AG04450 (cell line): ENCODE measurements at regions not wholly inside any gene's neighbourhood (a gene's known extent, or its start where the extent isn't known, plus 50 kb on each side); places are given as distances from the start of the nearest gene placed in this dataset.

ENCODE experiments used
- CTCF ChIA-PET: fragments of 300-600, 350-600 bp; formaldehyde crosslinking; extraction: SDS; loops from one replicate; lab custom pipeline; 2022; ENCODE audit warnings: antibody characterized with exemption, inconsistent platforms; lab: Charles Lee
- POLR2A ChIA-PET: fragments of 350-600 bp; formaldehyde crosslinking; extraction: SDS; loops from one replicate; lab custom pipeline; 2021; ENCODE audit warnings: antibody characterized with exemption, inconsistent platforms; lab: Yijun Ruan, JAX
- DNase-seq: peaks from one replicate; pipeline ENCODE4 v3.0.0-alpha.2; 2011; ENCODE audit warnings: low read depth, low spot score
- H3K27ac ChIP-seq: one replicate; pipeline ENCODE4 v1.5.1; 2012; ENCODE audit warnings: low read depth, low read length, control low read depth
- H3K27me3 ChIP-seq: one replicate; pipeline ENCODE4 v1.6.0; 2012; ENCODE audit warnings: low read length; ENCODE audit not compliant: control insufficient read depth, insufficient read depth
- H3K4me3 ChIP-seq: 2 replicates; pipeline ENCODE4 v1.5.1; 2011; ENCODE audit warnings: mild to moderate bottlenecking, low read depth, low read length, control low read depth
- H3K9me3 ChIP-seq: 2 replicates; pipeline ENCODE4 v1.5.1; 2012; ENCODE audit warnings: low read length; ENCODE audit not compliant: control insufficient read depth, insufficient read depth
- CTCF ChIP-seq: IDR thresholded peaks from 2 replicates; pipeline ENCODE4 v1.5.1; 2011; ENCODE audit warnings: low read depth, low read length, control low read depth, inconsistent platforms

- no peak for TF ChIP-seq CTCF
- H3K9me3 ChIP-seq, result no peaks in the 10 kb centered on the region
- DNase-seq, result no peak
- H3K4me3 ChIP-seq, result no peak overlapping the region
- ChIA-PET POLR2A (no interaction called here), CTCF (no interaction called here)
- H3K27ac ChIP-seq, result no peak overlapping the region
- no peaks in the 10 kb centered on the region for H3K27me3 ChIP-seq
Observed at GRCh38 chr6:234706-235372, 57.4 kb upstream of the DUSP22 start.

- ChIA-PET POLR2A (no interaction called here), CTCF (no interaction called here)
- no peak for DNase-seq
- Histone ChIP-seq H3K27ac (no peak overlapping the region), H3K9me3 (no peaks in the 10 kb centered on the region), H3K27me3 (peaks cover 2% of the 10 kb centered on the region), H3K4me3 (peak overlapping the region; percentile 48)
- no peak for TF ChIP-seq CTCF
Observed at GRCh38 chr6:235763-236360, 56.4 kb upstream of the DUSP22 start.

DNA sequence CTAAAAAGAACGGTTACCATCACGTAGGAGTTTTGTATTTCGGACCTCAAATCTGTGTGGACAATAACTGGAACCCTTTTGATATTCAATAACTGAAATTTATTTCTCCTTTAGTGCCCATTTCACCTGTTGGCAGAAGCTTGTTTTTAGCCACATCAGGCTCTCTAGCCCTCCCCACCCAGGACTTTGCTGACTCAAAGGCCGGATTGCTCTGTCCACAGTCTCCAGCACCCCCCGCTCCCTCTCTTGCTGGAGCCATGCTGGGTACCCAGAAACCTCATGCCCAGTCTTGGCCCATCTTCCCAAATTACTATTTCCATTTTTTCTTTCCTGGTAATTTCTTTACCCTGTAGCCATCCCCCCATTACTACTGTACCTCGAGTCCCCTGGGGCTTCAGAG, 55.8 kb upstream of the DUSP22 start:
- Histone ChIP-seq H3K27ac (no peak overlapping the region), H3K9me3 (no peaks in the 10 kb centered on the region), H3K4me3 (no peak overlapping the region), H3K27me3 (peaks cover 2% of the 10 kb centered on the region)
- POLR2A ChIA-PET, result no interaction called here
- CTCF ChIA-PET, result no interaction called here
- DNase-seq, result no peak
- no peak for TF ChIP-seq CTCF

DNA sequence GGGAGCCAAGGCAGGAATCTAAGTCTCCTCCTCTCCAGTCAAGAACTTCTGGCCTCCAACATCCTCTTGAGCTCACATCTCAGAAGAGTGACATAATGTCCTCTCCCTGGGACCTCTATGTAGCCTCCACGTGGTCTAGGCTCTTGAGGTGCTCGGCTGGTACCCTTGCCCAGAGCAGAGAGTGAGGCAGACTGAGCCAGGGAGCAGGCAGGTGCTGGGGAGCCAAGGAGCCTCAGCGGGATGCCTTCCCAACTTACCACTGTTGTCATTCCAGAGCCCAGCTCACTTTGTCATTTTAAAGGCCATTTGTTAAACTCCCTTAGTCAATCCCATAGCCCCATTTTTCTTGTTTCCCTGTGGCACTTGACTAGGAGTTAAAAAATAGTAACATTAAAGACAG, 52.1 kb upstream of the DUSP22 start:
- Histone ChIP-seq H3K27me3 (peaks cover 2% of the 10 kb centered on the region), H3K4me3 (no peak overlapping the region), H3K9me3 (no peaks in the 10 kb centered on the region), H3K27ac (no peak overlapping the region)
- ChIA-PET CTCF (no interaction called here), POLR2A (no interaction called here)
- DNase-seq, result no peak
- TF ChIP-seq CTCF, result no peak

- POLR2A ChIA-PET, result no interaction called here
- TF ChIP-seq CTCF, result no peak
- no peak for DNase-seq
Observed at GRCh38 chr6:241336-241865, 50.9 kb upstream of the DUSP22 start.

More at GRCh38 chr6:241336-241865, 50.9 kb upstream of the DUSP22 start:
- CTCF ChIA-PET, result no interaction called here
- H3K9me3 ChIP-seq, result no peaks in the 10 kb centered on the region
- no peak overlapping the region for H3K4me3 ChIP-seq
- peaks cover 2% of the 10 kb centered on the region for H3K27me3 ChIP-seq
- H3K27ac ChIP-seq, result no peak overlapping the region
